ENCODE measurements at regions not wholly inside any gene's neighbourhood (a gene's known extent, or its start where the extent isn't known, plus 50 kb on each side); places are given as distances from the start of the nearest gene placed in this dataset.

- no peak for DNase-seq
Measured at GRCh38 chr3:44065311-44066094, 176.2 kb upstream of the TOPAZ1 start.

DNA sequence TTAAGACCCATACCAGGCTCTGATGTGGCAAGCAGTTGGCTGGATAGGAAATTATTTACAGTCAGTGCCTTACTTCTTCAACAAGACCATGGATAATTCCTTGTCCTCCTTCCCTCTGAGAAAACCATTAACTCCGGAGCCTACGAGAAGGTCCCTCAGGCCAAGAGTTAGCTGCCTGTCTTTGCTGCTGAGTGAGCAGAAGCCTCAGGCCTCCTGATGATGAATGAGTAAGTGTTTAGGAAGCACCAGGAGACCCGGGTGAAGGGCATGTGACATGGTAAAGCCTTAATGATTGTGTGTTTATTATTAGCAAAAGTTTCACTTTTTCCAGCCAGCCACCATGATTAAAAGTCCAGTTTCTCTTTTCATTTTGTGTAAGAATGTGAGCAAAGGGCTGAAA, 174.9 kb upstream of the TOPAZ1 start:
- DNase-seq = peak; percentile 26

DNA sequence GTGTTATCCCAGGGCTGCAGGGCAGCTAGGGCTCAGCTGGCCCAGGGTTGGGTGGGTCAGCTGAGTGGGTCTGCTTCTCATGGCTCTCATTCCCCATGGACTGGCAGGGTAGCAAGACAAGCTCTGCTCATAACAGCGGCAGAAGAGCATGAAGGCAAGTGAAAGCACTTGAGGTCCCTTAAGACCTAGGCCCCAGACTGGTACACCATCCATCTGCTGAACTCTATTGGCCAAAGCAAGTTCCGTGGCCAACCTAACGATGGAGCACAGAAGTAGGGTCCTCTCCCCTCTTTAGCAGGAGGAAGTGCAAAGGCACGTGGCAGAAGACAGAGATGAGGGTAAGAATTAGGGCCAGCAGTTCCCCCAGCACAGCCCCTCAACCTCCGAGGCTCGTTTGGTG, 174.3 kb upstream of the TOPAZ1 start:
- DNase-seq = no peak

- no peak for DNase-seq
Measured at GRCh38 chr3:44068753-44069152, 172.9 kb upstream of the TOPAZ1 start.

- peak; percentile 7 for DNase-seq
Measured at GRCh38 chr3:44069276-44069675, 172.4 kb upstream of the TOPAZ1 start.

DNA sequence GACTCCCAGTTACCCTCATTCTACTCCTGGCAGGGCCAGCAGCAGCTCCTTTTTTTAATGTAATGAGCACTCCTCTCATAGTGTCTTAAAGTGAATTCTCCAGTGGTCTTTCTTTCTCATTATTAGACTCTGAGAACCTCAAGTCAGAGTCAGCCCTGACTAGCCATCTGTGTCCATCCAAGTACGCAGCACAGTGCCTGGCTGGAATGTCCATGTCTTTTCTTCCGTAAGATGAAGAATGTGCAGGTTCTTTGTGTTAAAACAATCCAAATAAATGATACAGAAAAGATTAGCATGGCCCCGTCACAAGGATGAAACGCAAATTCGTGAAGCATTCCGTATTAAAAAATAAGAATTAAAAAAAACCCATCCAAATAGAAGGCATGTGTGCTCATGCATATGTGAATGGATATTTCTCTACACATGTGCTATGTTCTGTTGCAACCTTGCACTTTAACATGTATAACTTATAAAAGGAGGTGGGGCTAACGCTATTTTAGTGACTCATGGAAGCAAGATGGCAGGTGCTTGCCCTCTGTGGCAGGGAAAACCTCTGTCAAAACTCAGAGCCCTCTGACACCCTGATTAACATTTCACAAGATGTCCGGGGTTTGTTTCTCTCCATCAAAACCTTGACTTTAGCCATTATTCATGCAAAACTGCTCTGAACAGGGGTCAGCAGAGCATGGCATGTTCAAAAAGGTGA, 170.7 kb upstream of the TOPAZ1 start:
- DNase-seq = no peak

- no peak for DNase-seq
Measured at GRCh38 chr3:44072601-44073540, 168.8 kb upstream of the TOPAZ1 start.

DNA sequence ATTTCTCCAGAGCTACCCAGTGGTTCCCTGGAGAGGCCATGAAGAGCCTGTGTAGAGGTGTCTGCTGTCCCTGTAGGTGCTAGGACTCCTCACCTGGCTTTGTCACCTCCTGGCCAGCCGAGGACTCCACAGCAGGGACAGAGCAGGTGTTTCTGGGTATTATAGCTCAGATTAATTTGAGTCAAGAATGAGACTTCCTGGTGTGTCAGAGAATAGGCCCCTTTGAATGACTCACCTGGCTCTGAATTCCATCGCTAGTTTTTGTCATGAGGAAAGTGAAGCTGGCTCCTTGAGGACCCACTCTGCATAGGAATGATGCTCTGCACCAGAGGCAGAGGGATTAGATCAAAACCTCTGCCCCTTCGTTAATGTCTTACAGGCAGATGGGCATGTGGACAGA, 167.5 kb upstream of the TOPAZ1 start:
- DNase-seq = no peak

DNA sequence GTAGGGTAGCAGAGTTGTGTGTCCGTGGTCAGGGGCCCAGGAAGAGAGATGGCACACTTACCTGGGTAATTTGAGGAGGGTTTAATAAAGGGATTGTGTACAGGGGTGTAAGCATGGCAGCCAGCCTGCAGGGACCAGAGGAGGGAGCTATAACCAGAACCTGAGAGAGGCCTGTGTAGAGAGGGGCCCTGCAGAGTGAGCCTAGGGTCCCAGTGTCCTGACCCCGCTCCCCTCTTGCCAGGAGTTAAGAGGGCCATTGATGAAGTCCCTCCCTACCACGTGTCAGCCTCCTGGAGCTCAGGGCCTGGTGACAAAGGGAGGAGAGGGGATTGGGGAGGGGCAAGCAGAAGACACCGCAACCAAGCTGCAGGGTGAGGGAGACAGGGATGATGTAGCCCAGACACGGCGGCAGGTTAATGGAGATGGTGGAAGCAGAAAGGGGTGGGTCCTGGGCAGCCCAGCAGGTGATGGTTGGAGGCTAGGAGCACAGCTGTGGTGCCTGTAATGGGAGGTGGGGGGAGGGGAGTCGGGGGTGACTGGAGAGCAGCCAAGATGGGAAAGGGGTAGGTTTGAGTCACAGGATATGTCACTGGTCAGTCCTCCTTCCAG, 165.4 kb upstream of the TOPAZ1 start:
- DNase-seq = peak; percentile 12

DNA sequence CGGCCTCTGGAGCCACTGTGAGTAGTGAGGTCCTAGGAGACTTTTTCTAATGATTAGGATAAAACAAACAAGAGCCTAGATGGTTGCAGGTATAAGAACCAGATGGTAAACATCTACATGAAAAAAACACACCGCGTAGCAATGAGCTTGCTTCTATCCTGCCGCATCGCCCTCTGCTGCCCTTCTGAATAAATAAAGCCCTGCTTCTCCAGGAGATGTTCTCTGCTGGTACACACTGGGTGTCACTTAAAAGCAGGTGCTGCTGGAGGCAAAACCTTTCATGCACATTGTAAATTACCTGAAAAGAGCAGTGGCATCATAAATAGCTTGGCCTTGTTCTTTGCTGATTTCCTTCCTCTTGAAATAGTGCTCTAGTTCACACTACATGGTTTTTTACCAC, 164.4 kb upstream of the TOPAZ1 start:
- DNase-seq = no peak

DNA sequence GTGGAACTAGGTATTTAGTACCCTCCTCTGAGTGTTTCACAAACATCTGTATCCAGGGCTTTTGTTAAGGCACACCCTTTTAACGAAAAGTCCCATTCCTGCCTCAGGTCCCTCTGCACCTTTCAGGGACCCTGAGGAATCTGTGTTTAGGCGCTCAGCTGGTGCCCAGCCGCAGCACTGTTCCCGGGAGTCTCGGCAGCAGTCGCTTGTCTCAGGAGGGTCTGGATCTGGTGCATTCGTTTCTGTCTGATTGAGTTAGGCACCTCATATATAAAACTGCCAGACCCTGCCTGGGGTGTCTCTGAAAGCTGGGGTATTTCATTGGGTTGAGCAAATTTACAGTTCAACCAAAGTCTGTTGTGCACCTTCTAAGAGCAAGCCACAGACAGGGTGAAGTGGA, 162.8 kb upstream of the TOPAZ1 start:
- DNase-seq = no peak

DNA sequence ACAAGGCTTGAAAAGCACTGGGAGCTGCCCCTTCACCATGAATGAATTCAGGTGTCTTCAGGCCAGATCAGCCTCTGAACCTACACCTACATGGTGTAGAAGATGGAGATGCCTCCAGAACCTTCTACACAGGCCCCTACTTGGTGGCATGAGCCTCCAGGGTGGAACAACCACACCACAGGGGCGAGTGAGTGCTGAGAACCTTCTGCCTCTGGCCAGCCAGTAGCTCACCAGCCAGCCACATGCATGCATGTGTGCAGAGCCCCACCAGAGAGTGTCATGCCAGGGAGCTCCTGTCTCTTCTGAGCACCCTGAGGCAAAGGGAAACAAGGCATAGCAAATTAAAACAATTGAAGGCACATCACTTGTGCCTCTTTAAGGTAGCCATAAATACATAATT, 161.8 kb upstream of the TOPAZ1 start:
- DNase-seq = no peak

DNA sequence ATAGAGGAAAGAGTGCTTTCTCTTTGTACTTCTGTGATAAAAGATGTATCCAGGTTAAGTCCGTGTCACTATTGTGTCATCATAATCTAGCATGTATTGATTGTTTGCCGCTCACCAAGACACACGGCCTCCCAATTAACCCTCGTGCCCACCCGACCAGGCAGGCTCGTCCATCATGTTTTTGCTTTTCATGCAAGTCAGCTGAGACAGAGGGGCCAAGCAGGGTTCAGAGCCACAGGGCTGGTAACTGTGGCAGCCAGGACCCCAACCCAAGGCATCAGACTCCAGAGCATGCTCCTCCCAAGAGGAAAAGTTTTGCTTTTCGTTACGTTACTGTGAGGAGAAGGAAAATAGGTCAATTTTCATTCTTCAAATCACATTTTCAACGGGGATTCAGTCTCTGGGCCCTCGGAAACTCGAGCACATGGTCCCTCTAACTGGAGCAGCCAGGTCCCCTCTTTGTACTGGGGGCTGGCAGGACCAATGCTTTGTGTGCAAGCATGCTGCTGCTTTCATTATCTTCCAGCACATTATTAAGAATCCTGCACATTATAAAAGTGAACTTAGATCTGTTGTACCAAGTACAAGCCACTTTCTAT, 161.1 kb upstream of the TOPAZ1 start:
- DNase-seq = no peak

DNA sequence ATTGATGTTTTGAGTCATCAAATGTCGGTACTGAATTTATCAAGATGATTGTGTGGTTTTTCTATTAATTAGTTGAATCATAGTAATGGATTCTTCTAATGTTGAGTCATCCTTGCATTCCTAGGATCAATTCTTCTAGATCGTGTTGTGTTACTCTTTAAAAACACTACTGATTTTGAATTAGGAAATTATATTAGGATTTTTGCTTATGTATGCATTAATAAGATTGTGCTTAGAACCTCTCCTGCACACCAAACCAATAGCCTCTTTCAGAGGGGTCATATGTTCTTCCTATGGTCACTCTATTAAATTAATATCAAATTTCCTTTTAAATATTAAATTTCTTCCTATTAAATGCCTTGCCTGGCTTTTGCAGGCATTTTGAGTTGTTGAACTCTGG, 151.7 kb upstream of the TOPAZ1 start:
- peak; percentile 16 for DNase-seq

DNA sequence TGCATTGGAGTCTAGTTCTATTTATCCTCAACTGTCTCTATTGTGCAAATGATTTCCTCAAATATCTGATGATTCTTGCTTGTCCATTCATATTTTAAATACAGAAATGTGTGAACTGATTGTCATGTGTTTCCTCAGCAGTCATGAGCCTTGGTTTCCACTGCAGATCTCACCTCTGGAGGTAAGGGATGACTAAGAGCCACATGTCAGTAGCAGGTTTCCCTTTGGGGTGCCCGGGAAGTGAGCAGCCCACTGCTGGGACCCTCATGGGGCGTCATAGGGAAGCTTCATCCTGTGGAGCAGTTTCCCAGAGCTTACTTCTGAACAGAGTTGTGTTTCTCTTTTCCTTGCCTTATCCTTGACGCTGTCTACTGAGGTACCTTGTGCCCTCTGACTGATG, 149.2 kb upstream of the TOPAZ1 start:
- no peak for DNase-seq

GRCh38 chr3:44093531-44093930, 148.2 kb upstream of the TOPAZ1 start:
- DNase-seq = no peak

- no peak for DNase-seq
Measured at GRCh38 chr3:44098656-44099415, 142.8 kb upstream of the TOPAZ1 start.

GRCh38 chr3:44099566-44100297, 142.0 kb upstream of the TOPAZ1 start:
- DNase-seq = no peak

DNA sequence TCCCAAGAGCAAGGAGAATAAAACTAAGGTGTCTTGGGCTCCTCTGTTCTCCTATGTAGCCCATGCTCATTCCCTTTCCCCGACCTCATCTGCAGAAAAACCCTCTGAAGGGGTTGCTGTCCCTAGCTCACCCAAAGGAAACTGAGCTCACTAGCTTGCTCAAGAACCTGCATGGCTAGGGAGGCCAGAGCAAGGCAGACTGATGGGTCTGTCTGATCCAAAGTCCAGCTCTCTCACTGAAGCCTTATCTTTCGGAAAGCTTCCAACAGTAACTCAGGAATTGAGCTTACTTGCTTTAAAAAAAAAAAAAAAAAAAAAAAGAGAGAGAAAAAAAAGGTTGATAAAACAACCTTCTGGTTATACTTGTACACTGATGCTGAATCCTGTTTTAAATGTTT, 141.4 kb upstream of the TOPAZ1 start:
- no peak for DNase-seq

DNA sequence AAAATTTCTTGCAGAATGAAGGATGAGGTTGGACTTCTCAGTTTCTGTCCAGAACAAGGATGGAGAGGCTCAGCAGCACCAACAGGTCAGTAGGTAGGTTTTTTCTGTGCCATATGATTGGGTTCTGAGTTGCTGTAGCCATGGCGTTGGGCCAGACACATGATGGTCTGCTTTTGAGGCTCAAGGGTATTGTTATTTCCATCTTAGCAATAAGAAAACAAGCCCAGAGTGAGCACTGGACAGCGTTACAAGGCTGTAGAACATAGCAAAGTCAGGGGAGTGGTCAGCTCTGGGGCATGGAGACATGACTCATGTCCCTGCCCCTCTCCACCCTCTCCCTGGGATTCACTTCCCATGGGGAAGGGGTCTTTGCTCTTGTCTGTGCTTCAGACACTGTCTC, 137.6 kb upstream of the TOPAZ1 start:
- no peak for DNase-seq

- peak; percentile 60 for DNase-seq
Measured at GRCh38 chr3:44104668-44105321, 136.9 kb upstream of the TOPAZ1 start.
